ENCODE measurements at regions not wholly inside any gene's neighbourhood (a gene's known extent, or its start where the extent isn't known, plus 50 kb on each side); places are given as distances from the start of the nearest gene placed in this dataset.

GRCh38 chr2:12177455-12178288 is 431.2 kb downstream of the LPIN1 start:
- no peak for DNase-seq

- no peak for DNase-seq
Observed at GRCh38 chr2:12178289-12179080, 432.1 kb downstream of the LPIN1 start.

DNA sequence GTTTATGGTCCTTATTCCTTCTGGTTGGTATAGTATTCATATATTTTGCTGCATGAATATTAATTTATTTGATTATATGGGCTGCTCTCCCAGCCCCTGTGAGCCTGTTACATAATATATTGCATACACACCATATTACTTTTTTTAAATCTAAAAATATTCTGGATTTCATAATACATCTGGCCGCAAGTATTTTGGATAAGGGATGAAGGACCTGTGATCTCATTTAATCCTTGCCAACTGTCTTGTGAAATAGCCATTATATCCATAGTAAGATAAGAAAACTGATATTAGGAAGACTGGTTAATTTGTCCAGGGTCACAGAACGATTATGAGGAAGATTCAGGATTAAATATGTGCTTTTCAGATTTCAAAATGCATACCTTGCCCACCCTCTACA is 433.6 kb downstream of the LPIN1 start:
- no peak for DNase-seq

DNA sequence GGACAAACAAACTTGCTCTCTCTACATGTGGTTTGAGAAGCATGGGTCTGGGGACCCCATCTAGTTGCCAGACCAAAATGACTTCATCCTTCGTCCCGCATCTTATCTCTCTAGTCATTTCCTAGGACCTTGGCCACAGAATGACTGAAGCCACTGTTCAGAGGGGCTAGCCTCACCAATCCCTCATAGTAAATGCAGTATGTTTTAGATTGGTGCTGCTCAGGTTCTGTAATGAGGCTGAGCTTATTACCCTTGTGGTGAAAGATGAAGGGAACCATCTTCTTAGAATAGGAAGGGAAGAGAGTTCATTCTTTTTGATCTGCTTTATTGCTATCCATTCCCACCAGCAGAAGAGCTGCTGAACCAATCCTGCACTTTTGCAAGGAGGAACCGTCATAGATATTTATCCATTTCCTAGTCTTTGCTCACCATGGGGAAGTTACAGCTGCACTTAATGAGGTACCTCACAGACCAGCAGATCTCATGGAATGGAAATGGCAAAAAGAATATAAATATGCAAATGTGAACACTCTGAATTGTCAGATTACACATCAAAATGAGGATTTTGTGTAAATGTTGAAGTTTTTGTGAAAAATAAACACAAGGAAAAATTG is 436.7 kb downstream of the LPIN1 start:
- DNase-seq = no peak

- DNase-seq = no peak
Observed at GRCh38 chr2:12192762-12193161, 446.3 kb downstream of the LPIN1 start.

DNA sequence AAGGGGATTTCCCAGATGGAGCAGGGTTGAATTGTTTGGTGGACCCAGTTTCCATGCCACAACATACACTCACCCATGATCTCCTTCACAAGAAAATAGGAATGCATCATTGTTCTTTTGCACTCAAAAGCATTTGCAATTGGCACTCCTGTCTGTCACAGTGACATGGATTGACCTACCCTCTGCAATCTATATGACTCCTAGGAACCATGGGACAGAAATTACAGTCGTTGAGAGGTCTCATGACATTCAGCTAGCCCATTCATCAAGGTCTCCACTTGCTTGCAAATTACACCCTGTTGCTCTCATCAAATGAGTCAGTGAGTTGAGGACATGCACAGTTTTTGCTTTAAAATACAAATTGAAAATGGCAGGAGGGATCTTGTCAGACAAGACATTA is 448.5 kb downstream of the LPIN1 start:
- DNase-seq = no peak

GRCh38 chr2:12196495-12196894 is 450.1 kb downstream of the LPIN1 start:
- DNase-seq = no peak

GRCh38 chr2:12197133-12197532 is 450.7 kb downstream of the LPIN1 start:
- no peak for DNase-seq

DNA sequence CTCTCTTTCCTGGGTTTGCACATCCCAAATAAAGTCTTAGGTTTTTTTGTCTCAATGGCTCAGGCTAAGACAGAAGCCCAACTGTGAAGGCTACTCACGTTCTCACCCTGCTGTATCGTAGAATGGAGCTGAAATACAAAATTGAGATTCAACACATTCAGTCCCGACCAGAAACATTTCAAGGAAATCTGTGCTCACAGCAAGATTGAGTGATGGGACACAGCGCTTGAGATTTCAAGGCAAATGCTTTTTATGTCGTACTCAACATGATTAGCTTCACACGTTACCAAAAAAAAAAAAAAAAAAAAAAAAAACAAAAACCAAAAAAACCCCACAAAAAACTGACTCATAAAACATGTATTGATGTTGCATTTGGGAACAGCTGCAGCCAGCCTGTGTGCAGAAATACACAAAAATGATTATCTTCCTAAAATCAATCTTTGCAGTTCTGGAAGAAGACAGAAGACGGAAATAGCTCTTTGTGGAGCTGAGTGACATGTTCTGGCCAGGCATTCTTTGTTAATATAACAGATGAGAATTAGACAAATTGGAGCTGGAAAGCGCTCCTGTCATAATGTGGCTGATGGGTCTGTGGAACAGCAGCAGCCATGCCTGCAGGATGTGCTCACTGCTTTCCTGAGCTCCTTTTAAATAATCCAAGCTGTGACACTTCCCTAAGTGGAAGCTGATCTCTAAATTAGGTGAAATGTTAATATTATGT is 453.2 kb downstream of the LPIN1 start:
- DNase-seq = no peak

- DNase-seq = no peak
Observed at GRCh38 chr2:12201369-12201768, 454.9 kb downstream of the LPIN1 start.

DNA sequence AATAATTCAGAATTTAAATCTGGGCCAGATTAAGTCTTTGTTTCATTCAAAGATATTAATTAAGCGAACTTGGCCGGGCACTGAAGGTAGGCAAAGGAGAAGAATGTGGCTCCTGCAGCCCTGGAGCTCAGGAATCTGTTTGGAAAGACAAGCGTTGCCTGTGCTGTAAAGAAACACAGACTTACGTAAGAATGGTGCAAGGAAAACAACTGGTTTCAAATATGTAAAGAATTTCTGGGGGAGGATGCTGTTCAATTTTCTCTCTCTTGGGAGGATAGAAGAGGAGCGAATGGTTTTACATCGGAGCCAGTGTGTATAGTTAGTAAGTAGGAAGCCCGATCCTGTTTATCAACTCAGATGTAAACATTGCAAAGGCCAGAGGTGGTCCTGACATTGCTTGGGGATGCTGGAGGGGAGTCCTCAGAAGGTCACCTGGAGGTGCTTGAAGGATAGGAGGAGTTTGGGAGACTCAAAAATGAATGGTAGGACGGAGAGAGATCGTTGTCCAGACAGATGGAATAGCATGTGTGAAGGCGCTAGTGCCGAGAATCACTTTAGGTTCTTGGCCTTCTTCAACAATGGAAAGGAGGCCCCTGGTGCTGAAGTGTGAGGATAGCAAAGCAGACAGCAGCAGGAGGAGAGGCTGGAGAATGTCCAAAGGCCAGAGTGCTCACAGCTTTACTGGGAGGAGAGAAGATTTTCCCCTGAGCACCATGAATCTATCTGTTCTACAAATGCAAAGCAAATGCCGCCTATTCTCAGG is 456.1 kb downstream of the LPIN1 start:
- no peak for DNase-seq

- no peak for DNase-seq
Observed at GRCh38 chr2:12203528-12203927, 457.1 kb downstream of the LPIN1 start.

GRCh38 chr2:12205086-12205485 is 458.7 kb downstream of the LPIN1 start:
- DNase-seq = no peak

DNA sequence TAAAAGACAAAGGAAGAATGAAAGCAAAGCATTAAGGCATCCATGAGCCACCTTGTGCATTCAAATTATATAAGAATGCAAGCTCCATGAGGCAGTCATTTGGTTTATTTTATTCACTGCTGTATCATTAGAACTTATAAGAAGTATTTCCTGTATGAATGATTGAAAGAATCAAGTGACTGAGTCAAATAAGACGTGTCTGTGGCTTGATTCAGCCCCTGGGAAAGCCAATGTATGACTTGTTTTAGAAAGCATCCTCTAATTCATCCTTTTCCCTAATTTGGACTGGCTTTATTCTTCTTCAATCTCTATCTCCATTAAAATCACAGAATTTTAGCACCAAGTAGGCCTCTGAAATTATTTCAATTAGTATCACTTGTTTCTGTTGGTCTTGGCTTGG is 461.1 kb downstream of the LPIN1 start:
- DNase-seq = no peak

DNA sequence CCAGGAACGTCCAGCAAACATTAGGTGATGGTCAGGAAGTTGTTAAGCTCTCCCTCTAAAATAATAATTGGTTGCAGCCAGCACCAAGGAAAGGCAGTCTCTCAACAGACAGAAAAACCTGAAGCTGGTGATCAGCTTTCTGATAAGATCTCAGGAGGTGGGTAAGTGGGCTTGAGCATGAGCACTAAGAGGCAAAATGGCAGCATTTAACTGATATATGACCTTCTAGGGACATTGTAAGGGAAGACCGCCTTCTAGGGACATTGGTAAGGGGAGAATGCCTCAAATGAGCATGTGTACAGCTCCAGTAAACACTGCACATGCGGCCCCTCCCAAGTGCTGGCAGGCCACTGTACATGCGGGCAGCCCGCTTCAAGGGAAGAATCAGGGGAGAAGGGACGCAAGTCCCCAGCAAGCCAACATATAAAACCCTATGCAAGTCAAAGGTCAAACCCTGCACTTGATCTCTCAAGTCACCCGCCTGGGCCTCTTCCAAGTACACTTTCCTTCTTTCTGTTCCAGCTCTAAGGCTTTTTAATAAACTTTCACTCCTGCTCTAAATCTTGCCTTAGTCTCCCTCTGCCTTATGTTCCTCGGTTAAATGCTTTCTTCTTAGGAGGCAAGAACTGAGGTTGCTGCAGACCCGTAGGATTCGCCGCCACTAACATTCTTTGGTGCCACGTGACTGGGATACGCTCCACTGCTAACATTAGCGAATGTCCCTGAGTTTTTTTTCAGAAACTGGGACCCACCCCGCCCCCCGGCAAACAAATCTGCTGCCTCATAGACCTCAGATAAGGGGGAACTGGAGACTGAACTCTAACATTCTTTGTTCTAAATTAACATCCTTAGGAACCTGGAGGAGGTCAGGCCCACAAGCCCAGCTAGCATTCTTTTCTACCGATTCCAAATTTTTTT is 463.8 kb downstream of the LPIN1 start:
- DNase-seq = no peak

GRCh38 chr2:12211326-12212175 is 465.1 kb downstream of the LPIN1 start:
- no peak for DNase-seq

DNA sequence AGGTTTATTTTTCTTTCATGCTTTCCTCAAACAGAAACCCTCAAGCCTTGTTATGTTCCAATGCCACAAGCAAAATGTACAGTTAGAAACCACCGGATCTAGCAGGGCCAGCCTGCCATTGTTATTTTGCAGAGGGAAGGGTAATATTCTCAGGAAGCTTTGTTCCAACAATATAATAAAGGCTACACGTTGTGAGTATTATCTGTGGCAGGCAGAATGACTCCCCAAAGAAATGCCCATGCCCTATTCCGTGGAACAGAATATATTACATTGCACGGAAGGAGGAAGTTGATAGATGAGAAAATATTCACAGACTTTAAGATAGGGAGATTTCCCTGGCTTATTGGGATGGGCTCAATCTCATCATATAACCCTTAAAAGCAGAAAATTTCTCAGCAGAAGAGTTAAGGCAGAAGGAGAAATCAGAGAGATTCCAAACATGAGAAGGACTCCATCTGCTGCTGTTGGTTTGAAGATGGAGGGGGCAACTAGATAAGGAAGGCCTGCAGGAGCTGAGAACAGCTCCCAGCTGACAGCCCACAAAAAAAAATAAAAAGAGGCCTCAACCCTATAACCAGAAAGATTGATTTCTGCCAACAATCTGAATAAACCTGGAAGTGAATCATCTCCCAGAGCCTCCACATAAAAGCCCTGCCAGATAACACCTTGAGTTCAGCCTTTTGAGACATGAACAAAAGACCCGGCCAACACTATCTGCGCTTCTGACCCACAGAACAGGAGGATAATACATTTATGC is 466.6 kb downstream of the LPIN1 start:
- DNase-seq = no peak

DNA sequence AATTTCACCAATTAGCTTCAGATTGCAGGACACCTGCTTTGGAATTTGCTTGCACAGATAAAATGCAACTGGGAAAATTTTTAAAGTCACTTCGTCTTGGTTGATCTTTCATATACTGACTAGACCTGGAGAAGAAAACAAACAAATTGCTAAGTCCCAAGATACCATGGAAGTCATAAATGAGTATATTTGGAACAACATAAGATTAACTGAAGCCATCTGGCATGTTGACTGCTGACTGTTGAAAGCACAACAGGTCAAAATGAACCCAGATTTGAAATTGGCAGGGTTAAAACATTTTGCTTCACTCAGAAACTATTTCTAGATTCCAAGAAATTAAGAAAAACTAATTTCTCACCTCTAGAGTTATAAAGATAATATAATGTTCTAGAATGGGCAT is 470.7 kb downstream of the LPIN1 start:
- no peak for DNase-seq

GRCh38 chr2:12219761-12220160 is 473.3 kb downstream of the LPIN1 start:
- no peak for DNase-seq

DNA sequence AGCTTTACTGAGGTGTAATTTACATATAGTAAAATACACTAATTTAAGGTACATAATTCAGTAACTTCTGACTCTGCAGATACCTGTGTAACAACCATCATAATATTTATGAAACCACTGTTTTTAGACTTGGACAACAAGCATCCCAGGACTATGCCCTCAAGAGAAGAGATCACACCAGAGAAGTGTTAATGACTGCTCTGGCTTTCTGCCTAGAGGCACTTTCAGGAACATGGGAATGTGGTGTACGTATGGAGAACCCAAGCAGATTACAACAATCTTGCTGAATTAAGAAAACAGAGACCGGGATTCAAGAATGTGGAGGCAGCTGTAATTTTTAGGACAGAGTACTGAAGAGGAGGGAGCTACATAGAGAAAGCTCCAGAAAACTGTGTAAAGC is 475.2 kb downstream of the LPIN1 start:
- DNase-seq = no peak
